GM21786 (cell line): ENCODE measurements at regions not wholly inside any gene's neighbourhood (a gene's known extent, or its start where the extent isn't known, plus 50 kb on each side); places are given as distances from the start of the nearest gene placed in this dataset.
"Not testable (repeated sequence)": the region's sequence is repeated elsewhere in the genome, so short reads cannot be mapped to it uniquely, and the experiment has no call there.

Experiments
- ATAC-seq: cut with Tn5 transposase; IDR thresholded peaks from one replicate; pipeline ENCODE4 v1.9.1; 2021; ENCODE audit not compliant: unreplicated experiment

DNA sequence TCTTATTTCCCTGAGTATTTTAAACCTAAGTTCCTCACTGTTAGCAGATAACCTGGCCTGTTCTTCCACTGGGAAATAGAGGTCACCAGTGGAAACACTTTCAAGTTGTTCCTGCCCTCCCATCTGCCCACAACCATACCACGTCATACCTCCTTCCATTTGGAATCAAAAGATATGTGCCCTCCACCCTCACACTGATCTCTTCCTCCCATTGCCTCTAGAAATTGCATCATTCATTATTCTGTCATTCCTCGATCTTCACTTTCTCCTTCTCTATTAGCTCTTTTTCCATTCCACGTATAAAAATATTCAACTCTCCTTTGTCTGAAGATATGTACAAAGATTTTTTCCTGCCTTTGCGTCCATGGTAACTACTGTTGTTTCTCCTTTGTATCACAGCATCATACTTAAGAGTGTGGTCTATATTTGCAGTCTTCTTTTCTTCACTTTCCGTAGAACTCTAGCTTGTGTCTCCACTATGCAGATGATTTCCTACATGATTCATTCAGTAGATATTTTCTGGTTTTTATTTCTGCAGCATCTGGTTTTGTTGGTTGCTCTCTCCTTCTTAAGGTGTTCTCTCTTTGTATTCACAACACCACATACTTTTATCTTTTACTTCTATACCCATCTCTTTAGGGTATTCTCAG, 312.3 kb downstream of the REEP3 start:
- no peak for ATAC-seq

DNA sequence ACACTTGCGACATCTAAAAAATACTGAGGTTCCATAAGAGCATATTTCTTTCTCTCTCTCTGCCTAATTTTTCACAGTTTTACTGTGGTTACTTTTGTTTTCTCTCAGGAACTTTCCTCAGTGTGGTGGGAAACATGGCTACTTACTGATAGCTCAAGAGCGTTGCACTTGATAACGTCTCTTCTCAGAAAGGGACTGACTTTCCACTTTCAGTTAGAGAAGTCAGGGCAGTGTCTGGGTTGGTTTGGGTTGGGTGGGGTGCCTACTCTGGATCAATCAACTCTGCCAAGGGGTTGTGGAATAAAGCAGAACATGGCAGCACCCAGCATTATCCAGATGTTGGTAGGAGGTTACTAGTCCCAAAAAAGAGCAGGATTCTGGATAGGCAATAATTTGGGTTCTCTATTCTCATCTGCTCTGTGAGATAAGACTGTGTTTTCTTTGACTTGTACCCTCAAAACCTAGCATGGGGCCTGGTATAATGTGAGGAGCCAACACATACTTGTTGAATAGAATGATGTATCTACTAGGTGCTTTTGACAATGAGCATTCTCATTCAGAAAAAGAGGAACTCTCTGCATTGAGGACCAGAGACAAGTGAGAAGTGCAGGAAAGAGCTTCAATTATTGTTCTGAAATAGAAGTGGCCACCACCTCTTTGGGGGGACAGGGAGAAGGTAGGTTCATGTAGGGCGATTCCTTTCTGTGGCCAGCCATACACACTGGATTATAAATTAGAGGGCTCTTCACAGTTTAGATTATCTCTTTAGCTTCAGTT, 315.7 kb downstream of the REEP3 start:
- no peak for ATAC-seq

DNA sequence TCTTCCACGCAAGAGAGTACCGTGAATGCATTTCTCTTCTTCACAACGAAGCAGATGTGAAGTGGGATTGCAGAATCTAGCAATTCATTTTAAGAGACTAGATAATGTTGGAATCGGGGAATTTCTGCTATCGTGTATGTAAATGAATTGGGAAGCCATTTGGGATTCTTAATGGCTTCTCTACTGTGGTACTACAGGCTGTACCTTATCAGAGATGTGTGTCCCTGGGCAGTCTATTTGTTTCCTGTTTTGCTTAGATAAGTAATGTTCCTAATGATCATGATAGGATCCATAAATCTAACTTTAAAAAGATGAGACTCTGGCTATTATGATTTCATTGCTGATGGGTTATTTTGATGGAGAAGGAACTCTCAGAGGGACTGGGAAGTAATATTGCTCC, 320.6 kb downstream of the REEP3 start:
- no peak for ATAC-seq

DNA sequence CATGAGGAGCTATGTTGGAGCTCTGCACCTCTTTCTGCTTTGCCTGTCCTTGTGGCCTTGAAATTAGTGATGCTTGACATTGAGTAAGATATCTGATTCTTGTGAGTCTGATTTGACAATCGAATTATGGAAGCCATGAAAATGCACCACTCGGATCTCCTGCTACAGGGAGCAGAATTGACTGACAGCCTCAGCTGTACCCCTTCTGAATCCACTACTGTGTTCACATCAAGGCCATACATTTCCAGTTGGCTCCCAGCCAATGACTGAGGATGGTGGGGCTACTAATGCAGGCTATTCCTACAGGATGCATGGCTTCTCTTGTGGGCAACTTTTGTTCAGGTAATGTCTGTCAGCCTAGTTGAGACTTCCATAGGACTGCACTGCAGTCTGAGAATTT, 321.9 kb downstream of the REEP3 start:
- no peak for ATAC-seq

DNA sequence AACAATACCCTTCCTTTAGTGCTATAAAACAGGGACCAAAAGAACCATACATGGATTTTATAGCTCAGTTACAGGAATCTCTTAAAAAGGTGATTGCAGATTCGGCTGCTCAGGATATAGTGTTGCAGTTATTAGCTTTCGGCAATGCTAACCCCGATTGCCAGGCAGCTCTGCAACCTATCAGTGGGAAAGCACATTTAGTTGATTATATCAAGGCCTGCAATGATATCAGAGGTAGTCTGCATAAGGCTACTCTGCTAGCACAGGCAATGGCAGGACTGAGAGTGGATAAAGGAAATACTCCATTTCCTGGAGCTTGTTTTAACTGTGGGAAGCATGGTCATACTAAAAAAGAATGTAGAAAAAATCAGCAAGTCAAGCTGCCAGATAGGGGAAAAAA, 327.7 kb downstream of the REEP3 start:
- ATAC-seq = not testable (repeated sequence)

DNA sequence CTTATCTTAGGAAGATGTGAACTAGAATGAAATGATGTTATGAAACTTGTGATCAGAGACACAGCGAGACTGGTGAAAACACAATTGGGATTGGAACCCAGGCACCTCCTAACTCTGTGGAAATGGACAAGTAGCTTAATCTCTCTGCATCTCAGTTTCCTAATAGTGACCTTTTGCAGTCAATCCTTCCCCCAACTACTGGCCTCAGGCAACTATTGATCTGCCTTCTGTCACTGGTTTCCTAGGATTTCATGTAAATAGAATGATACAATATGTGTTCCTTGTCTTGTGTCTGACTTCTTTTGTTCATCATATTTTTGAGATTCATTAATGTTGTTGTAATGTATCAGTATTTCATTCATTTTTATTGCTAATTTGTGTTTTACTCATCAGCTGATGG, 341.7 kb downstream of the REEP3 start:
- no peak for ATAC-seq

DNA sequence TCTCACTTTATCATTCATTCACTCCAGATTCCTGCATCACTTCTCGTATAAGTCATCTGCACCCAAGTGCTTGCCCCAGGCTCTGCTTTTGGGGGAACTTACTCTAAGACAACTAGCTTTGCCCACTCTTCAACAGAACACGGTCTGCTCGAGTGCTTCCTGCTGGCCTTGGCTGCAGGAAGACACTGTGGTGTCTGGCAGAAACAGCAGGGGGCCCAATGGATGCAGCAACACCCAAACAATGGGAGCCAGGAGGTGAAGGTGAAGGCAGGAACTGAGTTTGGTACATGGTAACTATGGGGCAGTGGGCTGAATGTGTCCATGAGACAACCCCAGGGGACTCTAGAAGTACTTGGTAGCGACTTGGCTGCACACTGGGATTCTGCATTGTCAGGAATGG, 344.0 kb downstream of the REEP3 start:
- ATAC-seq = no peak

DNA sequence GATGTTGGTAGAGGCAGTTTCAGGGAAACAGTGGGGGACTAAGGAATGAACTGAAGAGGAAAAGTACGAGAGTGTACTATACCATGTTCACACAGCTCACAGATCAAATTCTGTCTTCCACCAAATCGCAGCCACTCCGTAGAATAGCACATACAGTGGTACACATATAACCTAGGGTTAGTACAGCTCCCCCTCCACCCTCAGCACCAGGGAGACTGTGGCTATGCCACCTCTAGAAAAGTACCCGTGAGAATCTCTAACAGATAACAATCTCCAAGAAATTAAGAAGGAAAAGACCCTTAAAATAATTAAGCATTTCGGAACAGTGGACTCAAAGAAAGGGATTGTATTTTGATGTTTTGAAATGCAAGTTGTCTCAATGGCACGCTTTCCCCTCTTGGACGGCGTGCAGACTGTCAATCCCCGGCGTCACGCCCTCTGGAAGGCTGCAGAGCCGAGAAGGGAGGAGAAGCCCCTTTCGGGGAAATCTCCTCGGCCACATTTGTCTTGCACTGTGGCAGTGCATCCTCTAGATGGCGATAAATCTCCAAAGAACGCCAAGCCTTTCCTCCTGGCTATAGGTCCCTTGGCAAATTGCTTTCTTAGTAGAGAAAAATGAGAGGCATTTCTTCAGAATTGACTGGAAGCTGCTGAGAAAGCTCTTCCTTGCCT, 345.0 kb downstream of the REEP3 start:
- peak; percentile 87 for ATAC-seq

DNA sequence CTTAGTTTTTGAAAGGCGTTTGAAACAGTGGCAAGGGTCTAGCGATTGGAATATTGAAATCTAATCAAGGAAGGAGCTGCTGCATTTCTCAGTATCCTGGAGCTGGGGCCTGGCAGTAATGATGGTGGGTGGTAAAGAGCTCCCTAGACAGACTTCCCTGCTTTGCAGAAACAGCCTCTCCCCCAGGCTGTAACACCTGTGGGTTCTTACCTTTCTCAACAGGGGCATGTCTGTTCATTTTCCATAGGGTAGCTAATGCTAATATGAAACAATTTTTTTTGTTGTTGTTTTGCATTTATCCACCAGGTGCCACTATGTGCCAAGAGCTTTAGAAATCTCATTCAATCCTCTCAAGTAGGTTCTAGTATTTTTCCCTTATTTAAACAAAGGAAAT, 345.5 kb downstream of the REEP3 start:
- ATAC-seq = peak; percentile 67

DNA sequence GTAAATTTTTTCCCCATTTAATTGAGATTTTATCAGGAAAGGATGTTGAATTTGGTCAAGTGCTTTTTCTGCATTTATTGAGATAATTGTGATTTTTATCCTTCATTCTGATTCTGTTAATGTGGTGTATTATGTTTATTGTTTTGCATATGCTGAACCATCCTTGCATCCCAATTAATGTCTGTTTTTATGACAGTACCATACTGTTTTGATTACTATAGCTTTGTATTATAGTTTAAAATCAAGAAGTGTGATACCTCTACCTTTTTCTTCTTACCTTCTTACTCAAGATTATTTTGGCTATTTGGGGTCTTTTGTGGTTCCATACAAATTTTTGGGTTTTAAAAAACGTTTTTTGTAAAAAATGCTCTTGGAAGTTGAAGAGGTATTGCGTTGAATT, 357.2 kb downstream of the REEP3 start:
- no peak for ATAC-seq

DNA sequence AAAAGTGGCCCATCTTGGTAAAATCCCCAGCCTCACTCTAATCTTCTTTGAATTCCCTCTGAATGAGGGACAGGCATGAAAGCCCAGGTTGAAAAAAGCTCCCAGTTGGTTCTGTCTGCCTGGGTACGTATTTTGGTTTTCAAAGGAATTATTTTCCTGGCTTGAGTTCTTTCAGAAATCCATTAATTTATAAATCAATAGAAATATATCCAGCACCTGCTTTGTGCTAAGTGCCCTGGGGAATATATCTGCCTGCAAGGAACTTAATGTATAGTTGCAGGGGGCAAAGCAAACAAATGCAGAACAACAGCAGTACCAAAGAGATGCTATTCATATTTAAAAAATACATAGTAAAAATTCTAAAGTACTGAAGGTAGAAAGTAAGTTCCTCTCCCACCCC, 362.7 kb downstream of the REEP3 start:
- ATAC-seq = no peak

DNA sequence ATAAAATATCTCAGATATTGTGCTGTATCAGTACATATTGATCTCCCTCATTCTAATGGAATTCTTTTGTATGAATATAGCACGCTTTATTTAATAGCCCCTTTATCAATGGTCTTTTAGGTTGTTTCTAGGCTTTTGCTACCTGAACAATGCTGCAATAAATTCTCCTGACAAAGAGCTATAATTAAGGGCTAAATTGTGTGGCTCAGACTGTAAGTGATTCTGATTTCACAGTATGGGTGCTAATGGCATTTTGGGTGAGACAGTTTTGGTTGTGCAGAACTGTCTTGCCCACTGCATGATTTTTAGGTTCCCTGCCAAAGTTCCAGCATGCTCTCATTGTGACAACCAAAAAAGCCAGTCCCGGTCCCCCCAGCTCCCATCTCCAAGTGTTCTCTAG, 363.2 kb downstream of the REEP3 start:
- no peak for ATAC-seq

DNA sequence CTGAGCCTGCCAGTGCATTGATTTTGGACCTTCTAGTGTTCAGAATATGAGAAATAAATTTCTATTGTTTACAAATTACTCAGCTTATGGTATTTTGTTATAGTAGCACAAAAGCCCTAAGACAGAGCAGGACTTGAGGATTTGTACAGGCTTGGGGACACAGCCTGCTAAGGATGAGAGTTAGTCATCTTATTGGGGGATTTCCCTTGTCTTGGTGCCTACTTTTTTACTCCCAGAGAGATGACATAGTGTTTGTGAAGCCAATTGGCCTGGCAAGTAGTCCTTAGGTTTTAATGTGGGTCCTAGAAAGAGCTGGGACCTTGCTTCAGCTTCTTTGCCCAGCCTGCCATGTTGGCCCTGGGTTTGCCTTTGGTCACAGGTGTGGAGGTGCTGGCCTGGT, 364.0 kb downstream of the REEP3 start:
- no peak for ATAC-seq

DNA sequence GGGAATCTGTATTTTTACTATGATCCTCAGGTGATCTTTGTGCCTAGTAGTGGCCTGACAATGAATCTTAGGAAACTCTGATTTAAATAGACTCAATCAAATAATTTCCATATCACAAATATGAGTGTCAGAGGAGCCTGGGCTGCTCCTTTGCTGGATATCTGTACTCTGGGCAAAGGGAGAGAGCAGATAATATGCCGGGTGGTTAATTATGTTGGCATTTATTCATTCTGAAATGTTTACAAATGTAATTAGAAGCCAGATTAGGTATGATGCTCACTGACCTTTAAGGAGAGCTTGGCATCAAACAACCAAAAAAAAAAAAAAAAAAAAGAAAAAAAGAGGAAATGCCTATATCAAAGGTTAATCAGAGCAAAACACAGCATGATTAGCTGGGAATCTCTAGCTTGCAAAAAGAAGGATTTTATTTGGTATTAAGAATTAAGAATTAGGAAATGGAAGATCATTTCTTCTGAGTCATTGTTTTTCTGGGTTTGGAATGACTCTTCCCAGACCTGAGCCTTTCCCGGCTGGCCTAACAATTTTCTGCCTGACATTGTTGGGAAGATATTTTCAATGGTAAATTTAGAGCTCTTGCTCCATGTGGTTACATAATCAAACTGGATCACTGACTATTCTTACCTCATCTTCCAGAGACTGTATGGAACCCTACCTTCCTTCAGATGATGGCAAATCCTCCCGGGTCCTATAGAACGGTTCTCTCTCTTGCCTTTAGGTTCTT, 365.3 kb downstream of the REEP3 start:
- no peak for ATAC-seq

DNA sequence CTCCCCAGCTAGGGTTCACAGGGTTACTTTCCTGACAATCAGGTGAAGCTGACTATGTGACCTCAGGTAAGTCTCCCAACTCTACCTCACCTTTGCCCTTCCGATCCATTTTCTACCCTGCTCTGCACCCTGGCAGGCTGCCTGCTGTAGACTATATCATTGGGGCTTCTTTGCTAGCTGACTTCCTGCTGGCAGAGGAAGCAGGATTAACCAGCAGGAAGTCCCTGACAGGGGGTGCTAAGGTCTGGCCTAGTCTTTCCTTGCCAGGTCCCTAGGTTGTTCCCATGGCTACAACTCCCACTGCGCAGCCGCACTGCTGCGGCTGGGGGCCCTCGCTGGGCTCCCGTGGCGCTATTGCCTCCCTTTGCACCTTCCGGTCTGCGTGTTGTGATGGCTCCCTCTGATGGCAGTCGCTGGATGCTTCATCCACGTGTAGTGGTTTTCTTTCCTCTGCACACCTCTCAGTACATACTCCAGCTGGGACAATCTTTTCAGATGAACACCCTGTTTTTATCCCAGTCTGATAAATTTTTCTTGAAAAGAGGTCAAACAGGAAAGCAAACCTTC, 365.9 kb downstream of the REEP3 start:
- ATAC-seq = no peak

DNA sequence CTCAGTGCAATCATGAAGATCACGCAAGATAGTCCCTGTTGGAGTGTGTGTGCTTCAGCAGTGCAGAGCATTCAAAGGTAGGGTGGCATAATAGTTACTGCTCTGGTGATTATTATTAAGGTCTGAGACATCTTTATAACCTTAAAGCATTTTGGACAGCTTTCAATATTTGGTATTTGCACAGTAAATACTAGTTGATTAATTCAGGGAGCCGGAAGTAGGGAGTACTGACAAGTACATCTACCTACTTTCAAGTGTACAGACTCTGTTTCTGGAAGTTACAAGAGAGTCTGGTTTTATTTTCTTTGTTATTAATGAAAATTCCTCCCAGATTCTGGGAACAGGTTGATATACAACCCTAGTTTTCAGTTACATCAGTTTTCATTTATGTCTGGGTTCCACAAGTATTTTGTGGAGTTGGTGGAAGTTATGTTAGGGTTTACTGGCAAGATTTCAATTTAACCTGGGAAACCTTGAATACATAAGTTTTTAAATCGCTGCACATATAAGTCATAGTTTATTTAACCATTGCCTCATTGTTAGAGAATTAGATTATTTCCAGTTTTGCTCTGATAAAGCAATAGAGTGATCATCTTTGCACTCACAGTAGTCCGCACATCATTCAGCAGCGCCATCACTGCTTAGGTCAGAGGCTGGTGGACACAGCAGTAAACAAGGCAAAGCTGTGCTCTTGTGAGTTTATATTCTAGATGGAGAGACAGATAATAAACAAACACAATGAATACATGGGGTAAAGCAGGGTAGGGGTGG, 366.6 kb downstream of the REEP3 start:
- ATAC-seq = no peak

DNA sequence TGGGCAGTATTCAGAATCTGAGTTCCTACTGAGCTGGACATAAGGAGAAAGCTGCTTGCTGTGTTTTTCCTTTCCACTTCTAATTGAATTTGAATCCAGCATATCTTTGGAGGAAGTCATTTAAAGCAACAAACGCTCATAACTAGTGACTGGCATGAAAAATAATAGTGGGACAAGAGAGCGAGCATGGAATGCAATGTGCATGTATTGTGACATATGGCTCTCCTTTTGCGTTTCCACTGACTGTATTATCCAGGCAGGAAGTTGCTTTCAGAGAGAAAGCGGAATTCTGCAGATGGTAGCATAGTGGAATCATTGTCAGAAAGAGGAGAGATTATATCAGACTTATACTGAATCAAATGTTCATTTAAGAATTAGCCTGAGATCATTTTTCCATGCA, 368.6 kb downstream of the REEP3 start:
- no peak for ATAC-seq

DNA sequence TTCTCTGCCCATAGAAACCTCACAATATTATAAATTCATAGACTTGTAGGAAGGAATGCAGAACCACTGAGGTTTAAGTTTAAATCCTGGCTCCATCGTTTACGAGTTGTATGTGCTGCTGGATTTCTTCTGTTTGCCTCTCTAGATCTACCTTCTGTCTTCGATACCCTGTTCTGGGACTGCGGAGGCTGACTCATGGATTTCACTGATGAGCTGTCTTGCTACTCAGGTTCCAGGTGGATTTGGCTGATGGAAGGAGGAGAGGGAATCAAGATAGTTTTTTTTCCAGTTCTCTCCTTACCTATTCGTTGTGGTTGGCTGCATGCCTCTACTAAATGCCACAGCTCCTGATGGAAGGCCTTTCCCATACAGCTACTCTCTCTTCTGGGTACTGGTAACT, 375.8 kb downstream of the REEP3 start:
- ATAC-seq = no peak

DNA sequence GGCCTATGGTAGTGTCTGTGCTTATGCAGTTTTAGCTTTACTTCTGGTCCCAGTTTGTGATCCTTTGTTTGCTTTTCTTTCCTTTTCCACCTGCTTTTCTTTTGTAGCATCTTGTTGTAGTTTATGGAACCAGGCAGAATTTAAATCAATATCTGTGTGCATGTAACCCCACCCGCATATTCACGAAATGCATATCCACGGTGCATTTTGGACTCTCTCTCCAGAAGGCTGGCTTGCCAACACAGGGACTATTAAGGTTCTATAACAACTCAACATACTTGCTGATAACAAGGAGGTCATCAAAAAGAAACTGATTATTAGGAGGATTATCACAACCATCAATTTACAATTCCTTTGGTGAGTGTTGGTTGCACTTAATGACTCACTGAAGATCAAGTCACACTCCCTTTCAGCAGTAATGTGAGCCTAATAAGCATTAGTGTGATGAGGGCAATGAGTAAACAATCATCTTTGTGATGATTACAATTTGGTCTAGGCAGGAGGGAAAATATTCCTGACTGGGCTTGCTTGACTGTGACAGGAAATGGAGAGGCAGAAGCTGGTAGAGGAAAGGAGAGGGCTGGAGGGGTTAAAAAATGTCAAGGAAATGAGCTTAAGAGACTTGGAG, 378.6 kb downstream of the REEP3 start:
- no peak for ATAC-seq

DNA sequence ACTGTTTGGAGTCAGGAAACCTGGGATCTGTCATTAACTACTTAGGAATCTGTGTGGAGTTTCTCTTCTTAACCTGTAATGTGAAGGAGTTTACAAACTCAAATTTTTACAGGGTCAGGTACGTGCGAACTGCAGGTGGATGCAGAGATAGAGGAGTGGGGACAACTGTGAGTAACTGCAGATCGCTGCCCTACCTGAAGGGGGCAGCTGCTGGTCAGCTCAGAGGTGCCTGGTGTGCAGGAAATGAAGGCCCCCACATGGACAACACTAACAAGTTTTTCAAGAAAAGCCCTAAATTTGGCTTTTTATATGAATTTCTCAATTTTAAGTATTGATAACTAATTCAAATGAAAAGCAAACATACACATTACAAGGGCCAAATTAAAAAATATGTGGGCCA, 380.0 kb downstream of the REEP3 start:
- ATAC-seq = peak; percentile 58
